OCI-LY1 (cell line): ENCODE measurements at regions not wholly inside any gene's neighbourhood (a gene's known extent, or its start where the extent isn't known, plus 50 kb on each side); places are given as distances from the start of the nearest gene placed in this dataset.

ENCODE experiments used
- EZH2 ChIP-seq: fragments of 200-600 bp; sonication (generic), shearing (Covaris generic); IDR thresholded peaks from 2 replicates; pipeline ENCODE4 v1.8.0; 2017; ENCODE audit warnings: borderline replicate concordance, mixed run types, mild to moderate bottlenecking, antibody characterized with exemption, low read length, moderate library complexity, mixed read lengths
- TF ChIP-seq, protein P1 (sequence below): fragments of 200-600 bp; sonication (generic), shearing (Covaris generic); IDR thresholded peaks from 2 replicates; pipeline ENCODE4 v1.5.1; 2017; ENCODE audit warnings: mild to moderate bottlenecking, antibody characterized with exemption, low read length, moderate library complexity, mixed read lengths

DNA sequence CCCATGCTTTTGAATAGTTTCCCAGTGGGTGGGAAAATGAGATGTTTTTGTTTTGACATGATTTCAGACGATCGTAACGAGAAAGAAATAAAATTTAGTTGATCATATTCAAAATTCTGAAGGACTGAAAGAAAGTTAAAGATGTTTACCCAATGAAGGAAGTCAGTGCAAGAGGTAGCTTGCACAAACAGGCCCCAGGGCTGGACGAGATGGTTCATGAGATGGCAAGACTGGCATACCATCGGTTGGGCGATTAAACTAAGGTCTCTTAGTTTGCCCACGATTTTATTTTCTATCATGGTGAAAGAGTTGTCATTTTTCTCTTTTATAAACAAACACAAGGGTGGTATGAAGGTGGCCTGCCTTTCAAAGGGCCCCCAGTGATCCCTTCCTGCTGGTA, 124.5 kb upstream of the TBX5 start:
- TF ChIP-seq, protein P1, sequence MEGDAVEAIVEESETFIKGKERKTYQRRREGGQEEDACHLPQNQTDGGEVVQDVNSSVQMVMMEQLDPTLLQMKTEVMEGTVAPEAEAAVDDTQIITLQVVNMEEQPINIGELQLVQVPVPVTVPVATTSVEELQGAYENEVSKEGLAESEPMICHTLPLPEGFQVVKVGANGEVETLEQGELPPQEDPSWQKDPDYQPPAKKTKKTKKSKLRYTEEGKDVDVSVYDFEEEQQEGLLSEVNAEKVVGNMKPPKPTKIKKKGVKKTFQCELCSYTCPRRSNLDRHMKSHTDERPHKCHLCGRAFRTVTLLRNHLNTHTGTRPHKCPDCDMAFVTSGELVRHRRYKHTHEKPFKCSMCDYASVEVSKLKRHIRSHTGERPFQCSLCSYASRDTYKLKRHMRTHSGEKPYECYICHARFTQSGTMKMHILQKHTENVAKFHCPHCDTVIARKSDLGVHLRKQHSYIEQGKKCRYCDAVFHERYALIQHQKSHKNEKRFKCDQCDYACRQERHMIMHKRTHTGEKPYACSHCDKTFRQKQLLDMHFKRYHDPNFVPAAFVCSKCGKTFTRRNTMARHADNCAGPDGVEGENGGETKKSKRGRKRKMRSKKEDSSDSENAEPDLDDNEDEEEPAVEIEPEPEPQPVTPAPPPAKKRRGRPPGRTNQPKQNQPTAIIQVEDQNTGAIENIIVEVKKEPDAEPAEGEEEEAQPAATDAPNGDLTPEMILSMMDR, result no peak
- TF ChIP-seq EZH2, result no peak
